Prostate gland (tissue), 2 donors: ENCODE measurements at regions not wholly inside any gene's neighbourhood (a gene's known extent, or its start where the extent isn't known, plus 50 kb on each side); places are given as distances from the start of the nearest gene placed in this dataset.
"Not testable (repeated sequence)": the region's sequence is repeated elsewhere in the genome, so short reads cannot be mapped to it uniquely, and the experiment has no call there.

ENCODE experiments used
- DNase-seq: peaks from one replicate; pipeline ENCODE4 v3.0.0-alpha.2; 2019; ENCODE audit warnings: low spot score
- H3K27ac ChIP-seq, 2 donors: fragments of 200-600 bp; sonication (generic); 2 replicates each; pipeline ENCODE4 v1.5.1; 2017 to 2019
- H3K27me3 ChIP-seq: fragments of 200-600 bp; sonication (generic); replicated peaks from 2 replicates; pipeline ENCODE4 v1.5.1; 2019; ENCODE audit not compliant: insufficient read depth
- H3K36me3 ChIP-seq, 2 donors: fragments of 200-600 bp; sonication (generic); 1 replicate in 1 of 2; 2 replicates in 1 of 2; pipeline versions ENCODE4 v1.5.1 to v1.8.1; 2017 to 2019
- H3K4me1 ChIP-seq: fragments of 200-600 bp; sonication (generic); replicated peaks from 2 replicates; pipeline ENCODE4 v1.5.1; 2019
- H3K4me3 ChIP-seq, 2 donors: fragments of 200-600 bp; sonication (generic); 2 replicates each; pipeline ENCODE4 v1.5.1; 2017 to 2019
- H3K9me3 ChIP-seq: fragments of 200-600 bp; sonication (generic); 2 replicates; pipeline ENCODE4 v1.5.1; 2017
- CTCF ChIP-seq, 4 experiments: fragments of 200-600 bp in 2 of 4; fragments of 450-650 bp in 2 of 4; sonication (generic) in 2 of 4; IDR thresholded peaks; 1 replicate in 3 of 4; 2 replicates in 1 of 4; pipeline ENCODE4 v1.5.1; 2016 to 2019; ENCODE audit warnings: antibody characterized with exemption in 4 of 4, mild to moderate bottlenecking in 2 of 4, moderate library complexity in 2 of 4
- POLR2A ChIP-seq: fragments of 450-650 bp; IDR thresholded peaks from one replicate; pipeline ENCODE4 v1.6.1; 2016; ENCODE audit warnings: antibody characterized with exemption, mild to moderate bottlenecking
- POLR2AphosphoS5 ChIP-seq: sonication (generic); formaldehyde crosslinking; IDR thresholded peaks from one replicate; pipeline ENCODE4 v1.6.1; 2017; ENCODE audit warnings: antibody characterized with exemption
- WGBS: methylation state at CpG from one replicate; pipeline ENCODE4 v1.1.5; 2018; 5-methylcytosine and 5-hydroxymethylcytosine counted together
- intact Hi-C: fragments of 100-400 bp; cut with DNase I; formaldehyde crosslinking; loops from one replicate; pipeline ENCODE4 v1.14.2; 2022

DNA sequence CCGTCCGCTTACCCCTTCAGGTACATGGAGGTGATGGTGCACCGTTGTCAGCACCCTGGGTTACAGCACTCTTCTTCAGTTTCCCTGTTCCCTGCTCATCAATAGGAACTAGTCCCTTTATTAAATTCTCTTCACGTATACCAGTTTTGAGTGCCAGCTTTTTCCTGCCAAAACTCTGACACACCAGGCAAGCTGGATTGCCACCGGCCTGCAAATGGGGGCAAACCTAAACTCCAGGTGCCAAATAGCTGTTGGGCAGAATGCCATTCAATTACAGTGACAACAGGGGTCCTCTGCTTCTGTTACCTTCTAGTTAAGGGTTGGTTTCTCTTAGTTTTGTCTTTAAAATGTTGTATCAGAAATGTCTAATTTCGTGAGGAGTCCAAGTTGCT, 400.4 kb downstream of the OSTF1 start:
- DNase-seq, result no peak

DNA sequence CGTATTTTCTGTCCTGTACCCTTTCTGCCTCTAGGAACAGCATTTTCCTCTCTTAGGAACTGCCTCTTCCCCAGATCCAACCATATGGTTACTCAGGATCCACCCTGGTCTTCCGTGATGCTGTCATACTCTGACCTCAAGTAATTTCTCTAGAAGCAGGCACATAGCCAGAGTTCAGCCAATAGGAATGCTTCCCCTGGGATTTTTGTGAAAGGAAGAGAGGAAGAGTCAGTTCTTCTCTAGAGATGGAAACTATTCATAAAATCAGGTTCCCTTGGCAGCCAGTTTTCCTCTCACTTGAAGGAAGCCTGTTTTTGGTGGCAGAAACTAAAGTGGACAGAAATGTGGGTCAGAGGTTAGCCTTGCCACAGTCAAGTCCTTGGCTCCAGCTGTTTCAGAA, 400.1 kb upstream of the PCSK5 start:
- H3K4me1 ChIP-seq, result no peaks in the 10 kb centered on the region
- no peak overlapping the region for H3K4me3 ChIP-seq
- TF ChIP-seq POLR2AphosphoS5 (no peak), CTCF (IDR thresholded peaks at IDR 0.05) (no peak), POLR2A (no peak)
- no peak for DNase-seq
- WGBS, result 77% methylated on average over 2 of the region's 2 CpGs
- no peaks in the 10 kb centered on the region for H3K36me3 ChIP-seq
- intact Hi-C loops, result no loop called here
- no peaks in the 10 kb centered on the region for H3K27me3 ChIP-seq
- H3K9me3 ChIP-seq, result no peaks in the 10 kb centered on the region
- no peak overlapping the region for H3K27ac ChIP-seq

More for the DNA sequence above, 400.4 kb downstream of the OSTF1 start:
- H3K27ac ChIP-seq, result no peak overlapping the region
- intact Hi-C loops, result no loop called here
- no peaks in the 10 kb centered on the region for H3K27me3 ChIP-seq
- no peaks in the 10 kb centered on the region for H3K9me3 ChIP-seq
- WGBS, result 82% methylated on average over 6 of the region's 6 CpGs
- no peak for TF ChIP-seq CTCF (IDR thresholded peaks at IDR 0.05)
- TF ChIP-seq POLR2A, result no peak
- no peak for TF ChIP-seq POLR2AphosphoS5
- H3K4me1 ChIP-seq, result no peaks in the 10 kb centered on the region
- H3K4me3 ChIP-seq, result no peak overlapping the region
- no peaks in the 10 kb centered on the region for H3K36me3 ChIP-seq

- TF ChIP-seq POLR2A (no peak), POLR2AphosphoS5 (no peak), CTCF (IDR thresholded peaks at IDR 0.05) (no peak)
- no peaks in the 10 kb centered on the region for H3K4me1 ChIP-seq
- H3K9me3 ChIP-seq, result no peaks in the 10 kb centered on the region
- no peaks in the 10 kb centered on the region for H3K36me3 ChIP-seq
- H3K27ac ChIP-seq, result no peak overlapping the region
- H3K4me3 ChIP-seq, result no peak overlapping the region
- intact Hi-C loops, result no loop called here
- no peak for DNase-seq
- 32% methylated on average over 1 of the region's 1 CpG for WGBS
- H3K27me3 ChIP-seq, result no peaks in the 10 kb centered on the region
Observed at GRCh38 chr9:75491533-75491932, 398.9 kb upstream of the PCSK5 start.

- no peaks in the 10 kb centered on the region for H3K36me3 ChIP-seq
- no peaks in the 10 kb centered on the region for H3K4me1 ChIP-seq
- 81% methylated on average over 4 of the region's 4 CpGs for WGBS
- no peaks in the 10 kb centered on the region for H3K9me3 ChIP-seq
- TF ChIP-seq POLR2A, result no peak
- no peak for TF ChIP-seq CTCF (IDR thresholded peaks at IDR 0.05)
- no peak for TF ChIP-seq POLR2AphosphoS5
- no peak for DNase-seq
- intact Hi-C loops, result no loop called here
- no peak overlapping the region for H3K27ac ChIP-seq
- H3K27me3 ChIP-seq, result no peaks in the 10 kb centered on the region
- no peak overlapping the region for H3K4me3 ChIP-seq
Observed at GRCh38 chr9:75499812-75500211, 390.7 kb upstream of the PCSK5 start.

DNA sequence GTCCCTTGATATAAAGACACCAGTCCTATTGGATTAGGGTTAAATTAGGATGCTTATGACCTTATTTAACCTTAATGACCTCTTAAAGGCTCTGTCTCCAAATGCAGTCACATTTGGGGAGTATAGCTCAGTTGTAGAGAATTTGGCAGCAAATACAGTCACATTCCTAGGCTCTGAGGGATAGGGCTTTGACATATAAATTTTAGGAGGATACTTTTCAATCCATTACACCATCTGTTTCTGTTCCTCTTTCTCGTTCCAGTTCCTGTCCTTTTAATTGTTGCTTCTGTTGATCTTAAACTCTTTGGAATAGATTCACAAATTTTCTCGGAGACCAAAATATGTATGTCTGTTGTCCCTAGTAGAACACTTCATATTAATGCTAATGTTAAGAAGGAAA, 390.0 kb upstream of the PCSK5 start:
- Histone ChIP-seq H3K27ac (no peak overlapping the region), H3K4me1 (no peaks in the 10 kb centered on the region), H3K9me3 (no peaks in the 10 kb centered on the region), H3K4me3 (no peak overlapping the region), H3K36me3 (no peaks in the 10 kb centered on the region), H3K27me3 (no peaks in the 10 kb centered on the region)
- WGBS, result 37% methylated on average over 2 of the region's 2 CpGs
- DNase-seq, result no peak
- intact Hi-C loops, result no loop called here
- TF ChIP-seq CTCF (IDR thresholded peaks at IDR 0.05) (no peak), POLR2AphosphoS5 (no peak), POLR2A (no peak)

- H3K4me3 ChIP-seq, H3K27me3 ChIP-seq, H3K9me3 ChIP-seq, intact Hi-C loops, H3K4me1 ChIP-seq, DNase-seq, H3K36me3 ChIP-seq, H3K27ac ChIP-seq: not testable (repeated sequence)
- 75% methylated on average over 3 of the region's 3 CpGs for WGBS
Observed at GRCh38 chr9:75500940-75501339, 389.5 kb upstream of the PCSK5 start.
